CD4-positive, alpha-beta memory T cell (primary cell): ENCODE measurements at regions not wholly inside any gene's neighbourhood (a gene's known extent, or its start where the extent isn't known, plus 50 kb on each side); places are given as distances from the start of the nearest gene placed in this dataset.

ENCODE experiments used
- CTCF ChIA-PET: fragments of 350-600 bp; sonication (Branson Sonifier 250); formaldehyde crosslinking; loops from one replicate; lab custom pipeline; 2021; ENCODE audit warnings: inconsistent platforms; ENCODE audit not compliant: partially characterized antibody; lab: Charles Lee
- POLR2A ChIA-PET: fragments of 350-600 bp; sonication (Branson Sonifier 250); formaldehyde crosslinking; loops from one replicate; lab custom pipeline; 2021; ENCODE audit not compliant: partially characterized antibody; lab: Charles Lee
- DNase-seq, 5 donors: peaks; one replicate each; pipeline versions ENCODE4 v3.0.0 to v3.0.0-alpha.2; 2020 to 2022; ENCODE audit warnings: mixed read lengths in 1 of 5
- H3K27ac ChIP-seq: one replicate; pipeline ENCODE4 v1.7.0; 2013; ENCODE audit warnings: low read depth, low read length
- H3K27me3 ChIP-seq: 2 replicates; pipeline ENCODE4 v1.7.0; 2013; ENCODE audit warnings: mild to moderate bottlenecking, low read length, moderate library complexity; ENCODE audit not compliant: insufficient read depth
- H3K36me3 ChIP-seq: 2 replicates; pipeline ENCODE4 v1.7.0; 2013; ENCODE audit warnings: mild to moderate bottlenecking, low read length, moderate library complexity; ENCODE audit not compliant: insufficient read depth
- H3K4me1 ChIP-seq: 2 replicates; pipeline ENCODE4 v1.7.0; 2013; ENCODE audit warnings: mild to moderate bottlenecking, low read length, moderate library complexity; ENCODE audit not compliant: insufficient read depth
- H3K4me3 ChIP-seq, 2 donors: one replicate each; pipeline ENCODE4 v1.7.0; 2013; ENCODE audit warnings: low read length in 2 of 2, mild to moderate bottlenecking in 1 of 2
- H3K9me3 ChIP-seq, 2 donors: one replicate each; pipeline ENCODE4 v1.7.0; 2013; ENCODE audit warnings: low read length in 2 of 2, control low read depth in 1 of 2; ENCODE audit not compliant: control insufficient read depth in 1 of 2
- H3K27ac Mint-ChIP-seq, 7 donors: one replicate each; pipeline ENCODE4 v1.8.0; 2020 to 2021; ENCODE audit warnings: mixed read lengths in 7 of 7, mild to moderate bottlenecking in 6 of 7, inconsistent platforms in 3 of 7, moderate library complexity in 3 of 7
- H3K27me3 Mint-ChIP-seq, 2 donors: one replicate each; pipeline ENCODE4 v1.8.0; 2020 to 2021; ENCODE audit warnings: mixed read lengths in 2 of 2
- H3K36me3 Mint-ChIP-seq, 2 donors: one replicate each; pipeline ENCODE4 v1.8.0; 2020 to 2021; ENCODE audit warnings: mixed read lengths in 2 of 2, inconsistent platforms in 1 of 2, mild to moderate bottlenecking in 1 of 2
- H3K4me1 Mint-ChIP-seq, 4 donors: one replicate each; pipeline ENCODE4 v1.8.0; 2020 to 2021; ENCODE audit warnings: mixed read lengths in 4 of 4, mild to moderate bottlenecking in 1 of 4
- H3K4me3 Mint-ChIP-seq, 8 donors: one replicate each; pipeline ENCODE4 v1.8.0; 2020 to 2021; ENCODE audit warnings: mixed read lengths in 8 of 8, mild to moderate bottlenecking in 7 of 8, moderate library complexity in 6 of 8, inconsistent platforms in 3 of 8
- H3K9me3 Mint-ChIP-seq, 8 donors: one replicate each; pipeline ENCODE4 v1.8.0; 2020 to 2021; ENCODE audit warnings: mixed read lengths in 8 of 8, mild to moderate bottlenecking in 5 of 8, inconsistent platforms in 3 of 8, moderate library complexity in 1 of 8
- intact Hi-C: fragments of 100-400 bp; cut with micrococcal nuclease; formaldehyde crosslinking; loops from one replicate; pipeline ENCODE4 v1.15.1; 2023

DNA sequence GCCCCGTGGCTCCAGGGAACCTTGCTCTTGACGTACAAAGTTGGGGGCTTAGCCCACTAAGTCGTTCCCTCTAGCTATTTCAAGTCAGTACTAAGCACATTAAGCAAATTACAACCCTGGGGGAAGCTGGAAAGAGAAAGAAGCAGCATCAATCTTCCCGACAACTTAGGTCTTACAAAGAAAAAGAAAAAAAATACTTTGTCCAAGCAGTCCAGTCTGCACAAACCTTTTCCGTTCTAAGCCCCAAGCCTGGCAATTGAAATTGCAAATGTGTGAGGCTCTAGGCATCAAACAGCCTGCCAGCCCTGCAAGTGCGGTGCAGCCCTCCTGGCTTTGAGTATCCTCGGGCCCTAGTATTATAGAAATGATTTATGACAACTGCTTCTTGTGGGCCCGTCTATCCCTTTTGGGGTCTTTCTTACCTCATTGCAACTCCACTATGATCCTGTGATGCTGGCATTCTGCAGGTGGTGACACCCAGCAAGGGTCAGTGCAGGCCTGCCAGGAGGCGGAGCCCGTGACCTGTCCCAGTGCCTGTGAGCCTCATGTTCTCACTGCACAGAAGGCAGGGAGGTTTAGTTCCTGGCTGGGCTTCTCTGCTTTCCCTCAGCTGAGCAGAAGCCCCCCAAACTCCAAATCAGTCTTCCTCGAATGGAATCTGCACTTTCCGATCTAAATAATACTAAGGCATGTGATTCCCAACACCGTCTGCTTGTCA lies 232.3 kb upstream of the IRX2 start:
- peaks cover 0 to 8% (median 5%) of the 10 kb centered on the region in 8 donors for H3K9me3 Mint-ChIP-seq
- Histone ChIP-seq H3K36me3 (no peaks in the 10 kb centered on the region), H3K27me3 (no peaks in the 10 kb centered on the region), H3K4me1 (no peaks in the 10 kb centered on the region), H3K27ac (no peak overlapping the region), H3K4me3 (no peak overlapping the region), H3K9me3 (no peaks in the 10 kb centered on the region)
- no peak overlapping the region for H3K27ac Mint-ChIP-seq
- no peak for DNase-seq
- no peak overlapping the region for H3K4me3 Mint-ChIP-seq
- H3K27me3 Mint-ChIP-seq: no peaks in the 10 kb centered on the region
- intact Hi-C loops: no loop called here
- ChIA-PET POLR2A (no interaction called here), CTCF (no interaction called here)
- H3K36me3 Mint-ChIP-seq: no peaks in the 10 kb centered on the region
- H3K4me1 Mint-ChIP-seq: no peaks in the 10 kb centered on the region

DNA sequence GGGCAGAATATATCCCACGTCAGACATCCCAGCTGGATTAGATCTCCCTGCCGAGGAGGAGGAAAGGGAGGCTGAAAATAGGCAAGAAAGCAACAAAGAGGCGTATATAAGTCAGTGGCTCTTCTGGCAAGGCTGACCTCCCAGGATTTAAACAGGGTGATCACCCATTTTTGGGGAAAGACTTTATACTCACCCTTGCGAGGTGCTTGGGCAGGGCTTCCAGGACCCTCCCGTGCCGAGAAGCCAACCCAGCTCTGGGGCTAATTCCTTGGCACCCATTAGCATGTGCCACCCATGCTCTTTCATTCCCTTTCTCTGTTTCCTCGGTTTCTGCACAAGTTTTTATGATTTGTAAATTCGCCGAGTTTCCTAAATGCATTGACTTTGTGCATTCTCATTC lies 230.2 kb upstream of the IRX2 start:
- H3K4me1 Mint-ChIP-seq: no peaks in the 10 kb centered on the region
- Histone ChIP-seq H3K4me3 (no peak overlapping the region), H3K36me3 (no peaks in the 10 kb centered on the region), H3K27ac (no peak overlapping the region), H3K9me3 (no peaks in the 10 kb centered on the region), H3K27me3 (no peaks in the 10 kb centered on the region), H3K4me1 (no peaks in the 10 kb centered on the region)
- H3K36me3 Mint-ChIP-seq: no peaks in the 10 kb centered on the region
- ChIA-PET CTCF (no interaction called here), POLR2A (no interaction called here)
- no peaks in the 10 kb centered on the region for H3K27me3 Mint-ChIP-seq
- intact Hi-C loops: no loop called here
- H3K9me3 Mint-ChIP-seq: peaks cover 0 to 16% (median 4%) of the 10 kb centered on the region in 8 donors
- no peak overlapping the region for H3K27ac Mint-ChIP-seq
- no peak for DNase-seq
- no peak overlapping the region for H3K4me3 Mint-ChIP-seq

GRCh38 chr5:2981035-2981434 lies 229.6 kb upstream of the IRX2 start:
- no peak overlapping the region for H3K27ac ChIP-seq
- intact Hi-C loops: no loop called here
- no peaks in the 10 kb centered on the region for H3K36me3 ChIP-seq
- no peaks in the 10 kb centered on the region for H3K4me1 Mint-ChIP-seq
- no peak overlapping the region for H3K4me3 Mint-ChIP-seq
- H3K4me1 ChIP-seq: no peaks in the 10 kb centered on the region
- DNase-seq: no peak
- H3K9me3 ChIP-seq: no peaks in the 10 kb centered on the region
- H3K27me3 Mint-ChIP-seq: no peaks in the 10 kb centered on the region
- no peak overlapping the region for H3K4me3 ChIP-seq
- no peak overlapping the region for H3K27ac Mint-ChIP-seq
- no peaks in the 10 kb centered on the region for H3K27me3 ChIP-seq
- peaks cover 0 to 21% (median 6%) of the 10 kb centered on the region in 8 donors for H3K9me3 Mint-ChIP-seq
- CTCF ChIA-PET: no interaction called here
- POLR2A ChIA-PET: no interaction called here
- no peaks in the 10 kb centered on the region for H3K36me3 Mint-ChIP-seq

GRCh38 chr5:2960294-2960693 lies 208.8 kb upstream of the IRX2 start:
- Histone ChIP-seq H3K4me1 (no peaks in the 10 kb centered on the region), H3K9me3 (peaks cover 0 to 5% of the 10 kb centered on the region in 2 donors), H3K27me3 (no peaks in the 10 kb centered on the region), H3K4me3 (no peak overlapping the region), H3K36me3 (no peaks in the 10 kb centered on the region), H3K27ac (no peak overlapping the region)
- Mint-ChIP-seq H3K9me3 (peaks cover 6 to 43% (median 11%) of the 10 kb centered on the region in 8 donors), H3K27ac (no peak overlapping the region), H3K27me3 (no peaks in the 10 kb centered on the region), H3K36me3 (no peaks in the 10 kb centered on the region), H3K4me1 (no peaks in the 10 kb centered on the region), H3K4me3 (no peak overlapping the region)
- ChIA-PET POLR2A (no interaction called here), CTCF (no interaction called here)
- no peak for DNase-seq
- intact Hi-C loops: no loop called here

DNA sequence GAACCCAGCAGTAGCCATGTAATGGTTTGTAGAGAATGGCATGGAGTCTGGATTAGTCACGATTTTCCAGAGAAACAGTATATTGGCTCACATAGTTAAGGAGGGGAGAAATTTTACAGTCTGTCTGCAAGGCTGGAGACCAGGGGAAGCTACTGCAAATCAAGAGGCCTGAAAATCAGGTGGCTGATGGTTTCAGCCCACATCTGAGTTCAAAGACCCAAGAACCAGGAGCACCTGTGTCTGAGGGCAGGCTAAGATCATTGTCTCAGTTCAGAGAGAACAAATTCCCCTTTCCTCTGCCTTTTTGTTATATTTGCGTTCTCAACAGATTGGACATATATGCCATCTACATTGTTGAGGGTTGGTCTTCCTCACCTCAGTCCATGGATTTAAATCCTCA lies 207.5 kb upstream of the IRX2 start:
- H3K27ac ChIP-seq: no peak overlapping the region
- no peaks in the 10 kb centered on the region for H3K27me3 ChIP-seq
- intact Hi-C loops: no loop called here
- Mint-ChIP-seq H3K4me3 (no peak overlapping the region), H3K4me1 (no peaks in the 10 kb centered on the region), H3K36me3 (no peaks in the 10 kb centered on the region), H3K27me3 (no peaks in the 10 kb centered on the region), H3K9me3 (peaks cover 9 to 45% (median 12%) of the 10 kb centered on the region in 8 donors), H3K27ac (no peak overlapping the region)
- ChIA-PET CTCF (no interaction called here), POLR2A (no interaction called here)
- DNase-seq: no peak
- no peaks in the 10 kb centered on the region for H3K36me3 ChIP-seq
- no peaks in the 10 kb centered on the region for H3K4me1 ChIP-seq
- H3K4me3 ChIP-seq: no peak overlapping the region
- peaks cover 0 to 5% of the 10 kb centered on the region in 2 donors for H3K9me3 ChIP-seq

GRCh38 chr5:2948875-2949274 lies 197.4 kb upstream of the IRX2 start:
- CTCF ChIA-PET: no interaction called here
- H3K27me3 ChIP-seq: no peaks in the 10 kb centered on the region
- no peak for DNase-seq
- H3K4me1 ChIP-seq: no peaks in the 10 kb centered on the region
- Mint-ChIP-seq H3K9me3 (peaks cover 0 to 14% (median 4%) of the 10 kb centered on the region in 8 donors), H3K27ac (no peak overlapping the region), H3K27me3 (no peaks in the 10 kb centered on the region), H3K4me1 (no peaks in the 10 kb centered on the region), H3K36me3 (no peaks in the 10 kb centered on the region), H3K4me3 (no peak overlapping the region)
- POLR2A ChIA-PET: no interaction called here
- no peak overlapping the region for H3K27ac ChIP-seq
- H3K4me3 ChIP-seq: no peak overlapping the region
- H3K9me3 ChIP-seq: no peaks in the 10 kb centered on the region
- H3K36me3 ChIP-seq: no peaks in the 10 kb centered on the region
- intact Hi-C loops: no loop called here

DNA sequence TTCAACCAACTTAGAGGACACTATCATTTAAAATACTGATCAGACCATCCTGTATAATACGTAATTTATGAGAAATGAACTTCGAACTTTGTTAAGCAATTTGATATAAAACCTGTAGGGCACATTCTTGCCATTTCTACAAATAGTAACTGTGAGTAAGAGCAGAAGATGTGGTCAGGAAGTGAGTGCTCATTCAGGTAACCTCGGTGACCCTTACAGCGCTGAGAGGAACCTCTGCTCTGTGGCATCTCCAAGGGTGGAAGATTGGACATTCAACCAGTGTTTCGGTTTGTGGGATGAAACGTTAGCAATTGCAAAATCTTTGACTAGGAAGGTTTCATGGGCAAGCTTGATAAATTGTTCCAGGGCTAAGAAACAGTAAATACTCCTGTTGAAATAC lies 194.8 kb upstream of the IRX2 start:
- H3K27ac ChIP-seq: no peak overlapping the region
- ChIA-PET POLR2A (no interaction called here), CTCF (no interaction called here)
- Mint-ChIP-seq H3K4me1 (no peaks in the 10 kb centered on the region), H3K27ac (no peak overlapping the region), H3K9me3 (peaks cover 0 to 21% (median 4%) of the 10 kb centered on the region in 8 donors), H3K36me3 (no peaks in the 10 kb centered on the region), H3K4me3 (no peak overlapping the region), H3K27me3 (no peaks in the 10 kb centered on the region)
- H3K9me3 ChIP-seq: no peaks in the 10 kb centered on the region
- no peaks in the 10 kb centered on the region for H3K36me3 ChIP-seq
- DNase-seq: no peak
- intact Hi-C loops: no loop called here
- H3K27me3 ChIP-seq: no peaks in the 10 kb centered on the region
- H3K4me1 ChIP-seq: no peaks in the 10 kb centered on the region
- no peak overlapping the region for H3K4me3 ChIP-seq
